K562 (cell line): ENCODE measurements at regions not wholly inside any gene's neighbourhood (a gene's known extent, or its start where the extent isn't known, plus 50 kb on each side); places are given as distances from the start of the nearest gene placed in this dataset.

Experiments
- ATAC-seq: fragments of 200-7000 bp; cut with Tn5 transposase; 3 replicates; pipeline ENCODE4 v1.9.1; 2020; ENCODE audit warnings: moderate library complexity
- BruUV-seq: library from RNA; stranded (reverse); fragments of 400-500 nt; replicated peaks from 2 replicates; lab custom pipeline; 2021; lab: Mats Ljungman, UMichigan
- CTCF ChIA-PET: fragments of 300-600 bp; formaldehyde crosslinking; extraction: SDS; loops from one replicate; lab custom pipeline; 2021; ENCODE audit warnings: low intra/inter-chr PET ratio; lab: Yijun Ruan, JAX
- POLR2A ChIA-PET: fragments of 300-600, 350-650 bp; sonication (Branson Sonifier 250); formaldehyde crosslinking; extraction: SDS; loops from one replicate; lab custom pipeline; 2021; ENCODE audit warnings: antibody characterized with exemption, inconsistent platforms; lab: Yijun Ruan, JAX
- DNase-seq, 4 experiments: peaks; one replicate each; pipeline versions ENCODE4 v3.0.0 to v3.0.0-alpha.2; 2011 to 2018; ENCODE audit warnings: low spot score in 3 of 4, mixed read lengths in 3 of 4; ENCODE audit errors: extremely low read depth in 1 of 4
- FAIRE-seq: peaks from 2 replicates; lab custom pipeline; 2011; peaks lifted over from hg19 to GRCh38; lab: Jason Lieb, UNC
- H2AFZ ChIP-seq: 2 replicates; pipeline ENCODE4 v1.6.0; 2011; ENCODE audit warnings: low read depth, low read length, control low read depth, inconsistent platforms
- H3K27ac ChIP-seq: fragments of 200-600 bp; 3 replicates; pipeline ENCODE4 v1.8.0; 2011; ENCODE audit warnings: low read depth, mild to moderate bottlenecking, control low read depth, inconsistent platforms, low read length, moderate library complexity, mixed read lengths; ENCODE audit errors: extremely low read depth
- H3K27me3 ChIP-seq, 2 experiments: fragments of 300-600 bp in 1 of 2; 2 replicates in 1 of 2; 3 replicates in 1 of 2; pipeline versions ENCODE4 v1.6.0 to v1.8.0; 2011; ENCODE audit warnings: inconsistent platforms in 2 of 2, low read length in 2 of 2, mild to moderate bottlenecking in 1 of 2, mixed read lengths in 1 of 2, moderate library complexity in 1 of 2; ENCODE audit not compliant: control insufficient read depth in 2 of 2, insufficient read depth in 2 of 2
- H3K36me3 ChIP-seq: fragments of 300-600 bp; 3 replicates; pipeline ENCODE4 v1.8.0; 2011; ENCODE audit warnings: mild to moderate bottlenecking, low read length, inconsistent platforms; ENCODE audit not compliant: control insufficient read depth, insufficient read depth
- H3K4me1 ChIP-seq, 2 experiments: fragments of 200-600 bp in 1 of 2; replicated peaks in 1 of 2; 2 replicates in 1 of 2; 3 replicates in 1 of 2; pipeline versions ENCODE4 v1.5.1 to v1.8.0; 2011; ENCODE audit warnings: inconsistent platforms in 2 of 2, low read length in 2 of 2, mild to moderate bottlenecking in 1 of 2, mixed read lengths in 1 of 2, moderate library complexity in 1 of 2; ENCODE audit not compliant: control insufficient read depth in 2 of 2, insufficient read depth in 2 of 2
- H3K4me2 ChIP-seq: 2 replicates; pipeline ENCODE4 v1.6.1; 2011; ENCODE audit warnings: low read length, control low read depth, inconsistent platforms, mixed read lengths; ENCODE audit not compliant: insufficient read depth
- H3K4me3 ChIP-seq: fragments of 200-600 bp; sonication (generic), shearing (Covaris generic); 2 replicates; pipeline ENCODE4 v1.5.1; 2016; ENCODE audit warnings: control low read depth, inconsistent platforms
- H3K79me2 ChIP-seq: fragments of 200-600 bp; 3 replicates; pipeline ENCODE4 v1.8.0; 2011; ENCODE audit warnings: low read length, inconsistent platforms; ENCODE audit not compliant: control insufficient read depth, insufficient read depth
- H3K9ac ChIP-seq, 2 experiments: 2 replicates each; pipeline versions ENCODE4 v1.6.0 to v1.6.1; 2011; ENCODE audit warnings: low read depth in 2 of 2, low read length in 2 of 2, control low read depth in 1 of 2, inconsistent platforms in 1 of 2, mild to moderate bottlenecking in 1 of 2, mixed read lengths in 1 of 2; ENCODE audit not compliant: insufficient read depth in 1 of 2
- H3K9me1 ChIP-seq: one replicate; pipeline ENCODE4 v1.6.0; 2011; ENCODE audit warnings: inconsistent platforms, mild to moderate bottlenecking, low read length, moderate library complexity; ENCODE audit not compliant: control insufficient read depth, insufficient read depth
- H3K9me3 ChIP-seq: replicated peaks from 2 replicates; pipeline ENCODE4 v1.5.1; 2011; ENCODE audit warnings: low read depth, low read length, inconsistent platforms; ENCODE audit not compliant: control insufficient read depth, insufficient read depth
- H4K20me1 ChIP-seq: replicated peaks from 2 replicates; pipeline ENCODE4 v1.6.1; 2011; ENCODE audit warnings: low read length, inconsistent platforms, mixed read lengths; ENCODE audit not compliant: control insufficient read depth, insufficient read depth
- CHAMP1 ChIP-seq: fragments of 450-650 bp; IDR thresholded peaks from 2 replicates; pipeline ENCODE4 v1.6.1; 2016; ENCODE audit warnings: mild to moderate bottlenecking
- CHD1 ChIP-seq: fragments of 200-600 bp; sonication (generic); IDR thresholded peaks from one replicate; pipeline ENCODE4 v1.6.1; 2012; ENCODE audit warnings: mild to moderate bottlenecking, moderate library complexity, low read length, inconsistent platforms
- COPS2 ChIP-seq: fragments of 450-650 bp; conservative IDR thresholded peaks from 2 replicates; pipeline ENCODE4 v1.6.1; 2016; ENCODE audit warnings: mild to moderate bottlenecking, moderate library complexity
- NR2F6 ChIP-seq: fragments of 450-650 bp; formaldehyde crosslinking; IDR thresholded peaks from 2 replicates; pipeline ENCODE4 v1.4.0; 2020; ENCODE audit warnings: mild to moderate bottlenecking
- SMARCB1 ChIP-seq: IDR thresholded peaks from 2 replicates; pipeline ENCODE4 v1.6.1; 2011; ENCODE audit warnings: improper control_type of control experiment, low read depth; ENCODE audit not compliant: insufficient read length
- SNIP1 ChIP-seq: fragments of 450-650 bp; IDR thresholded peaks from 2 replicates; pipeline ENCODE4 v1.7.1; 2017; ENCODE audit warnings: low read depth, mild to moderate bottlenecking
- ZBED1 ChIP-seq: IDR thresholded peaks from 2 replicates; pipeline ENCODE4 v1.6.1; 2014
- ZBTB12 ChIP-seq: fragments of 250-450 bp; sonication (Bioruptor Pico); IDR thresholded peaks from 2 replicates; pipeline ENCODE4 v1.4.0; 2020
- ZNF507 ChIP-seq: conservative IDR thresholded peaks from 2 replicates; pipeline ENCODE4 v1.6.1; 2017; ENCODE audit warnings: missing genetic modification characterization, missing compliant biosample characterization
- ZNF717 ChIP-seq: fragments of 250-450 bp; sonication (Bioruptor Pico); IDR thresholded peaks from 2 replicates; pipeline ENCODE4 v1.5.0; 2021
- ZNF766 ChIP-seq: fragments of 200-800 bp; sonication (Bioruptor generic); conservative IDR thresholded peaks from 2 replicates; pipeline ENCODE4 v1.6.1; 2016; ENCODE audit warnings: missing genetic modification characterization, missing compliant biosample characterization
- WGBS: fragments of 100-300 bp; shearing (Covaris generic); methylation state at CpG from one replicate; pipeline ENCODE4 v1.1.6; 2016; ENCODE audit warnings: low coverage, mixed read lengths; ENCODE audit not compliant: insufficient coverage; ENCODE audit errors: missing lambda C conversion rate; 5-methylcytosine and 5-hydroxymethylcytosine counted together
- in situ Hi-C: fragments of 300-500 bp; cut with MboI; formaldehyde crosslinking; loops from 4 replicates; pipeline ENCODE4 v1.15.0; 2018; ENCODE audit warnings: inconsistent platforms, mixed read lengths
- intact Hi-C: fragments of 100-400 bp; cut with micrococcal nuclease; formaldehyde crosslinking; loops from 2 replicates; pipeline ENCODE4 v1.14.2; 2022

- H4K20me1 ChIP-seq = no peaks in the 10 kb centered on the region
- ChIA-PET CTCF (no interaction called here), POLR2A (no interaction called here)
- no peaks in the 10 kb centered on the region for H3K4me1 ChIP-seq
- H3K36me3 ChIP-seq = no peaks in the 10 kb centered on the region
- H2AFZ ChIP-seq = no peak overlapping the region
- no peaks in the 10 kb centered on the region for H3K9me1 ChIP-seq
- H3K9me3 ChIP-seq = no peaks in the 10 kb centered on the region
- H3K79me2 ChIP-seq = no peaks in the 10 kb centered on the region
- no TSS peak for BruUV-seq
- ATAC-seq = no peak
- no peak overlapping the region for H3K27ac ChIP-seq
- in situ Hi-C loops (no loop called here), intact Hi-C loops (no loop called here)
- H3K4me3 ChIP-seq = no peak overlapping the region
- no peak for FAIRE-seq
- H3K27me3 ChIP-seq = no peaks in the 10 kb centered on the region
- no peak for DNase-seq
- no peak overlapping the region for H3K9ac ChIP-seq
- no peak overlapping the region for H3K4me2 ChIP-seq
- WGBS = 3% methylated on average over 5 of the region's 5 CpGs
- TF ChIP-seq ZNF766 (CRISPR knock-in tag) (no peak), ZNF717 (CRISPR knock-in tag) (no peak), ZBTB12 (CRISPR knock-in tag) (no peak), ZBED1 (no peak), COPS2 (no peak), ZNF507 (tag) (no peak), NR2F6 (no peak), SMARCB1 (no peak), CHAMP1 (no peak), SNIP1 (no peak), CHD1 (no peak)
Observed at GRCh38 chr3:75012791-75013331, 398.4 kb upstream of the CNTN3 start.
